ENCODE measurements at regions not wholly inside any gene's neighbourhood (a gene's known extent, or its start where the extent isn't known, plus 50 kb on each side); places are given as distances from the start of the nearest gene placed in this dataset.

DNA sequence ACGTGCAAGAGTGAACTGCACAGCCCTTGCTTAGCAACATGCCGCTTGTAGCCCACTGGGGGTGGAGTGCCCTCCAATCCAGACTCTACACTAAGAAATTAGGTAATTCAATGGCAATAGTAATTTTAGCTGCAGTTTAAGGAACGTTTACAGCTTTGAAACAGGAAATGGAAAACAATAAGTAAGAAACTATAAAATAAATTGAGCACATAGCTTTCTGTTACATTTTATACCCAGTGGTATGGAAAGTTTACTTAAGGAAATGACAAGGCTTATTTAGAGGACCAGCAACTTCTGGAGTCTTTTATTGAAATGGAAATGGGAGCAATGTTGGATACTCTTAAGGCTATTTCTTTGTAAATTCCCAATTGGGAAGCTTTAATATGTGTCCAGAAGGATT lies 373.2 kb downstream of the KCNRG start:
- H2AK5ac ChIP-seq (ENCODE audit: low read depth, low read length): no peak overlapping the region
- peaks cover 4% of the 10 kb centered on the region for H3K9me1 ChIP-seq (ENCODE audit: insufficient read depth, low read length)
- BruUV-seq (replicated peaks): no TSS peak
- DNase-seq: no peak
- no peak overlapping the region for H4K91ac ChIP-seq (ENCODE audit: insufficient read depth, low read depth, low read length)
- no peak overlapping the region for H2AK9ac ChIP-seq (replicated peaks; ENCODE audit: low read depth, low read length, poor library complexity)
- WGBS, 2 experiments (ENCODE audit: extremely low coverage in 2 of 2, insufficient read length in 1 of 2): no CpG with 5 or more reads among the region's 3 CpGs
- H3K23ac ChIP-seq (ENCODE audit: low read depth, low read length): no peak overlapping the region
- no peaks in the 10 kb centered on the region for H4K20me1 ChIP-seq (ENCODE audit: insufficient read depth, low read length)
- no peak overlapping the region for H3K4me2 ChIP-seq (ENCODE audit: low read depth, low read length)
- H4K5ac ChIP-seq (ENCODE audit: low read depth, low read length): no peak overlapping the region
- H3K4ac ChIP-seq (ENCODE audit: low read depth, low read length): no peak overlapping the region
- H2AFZ ChIP-seq (replicated peaks; ENCODE audit: low read length, poor library complexity): no peak overlapping the region
- H3K14ac ChIP-seq (replicated peaks; ENCODE audit: low read depth, low read length): no peak overlapping the region
- no peak overlapping the region for H3K56ac ChIP-seq (ENCODE audit: extremely low read depth, insufficient read depth, low read length)
- H2BK5ac ChIP-seq (ENCODE audit: low read depth, low read length, poor library complexity, severe bottlenecking): no peak overlapping the region
- no peak overlapping the region for H2BK120ac ChIP-seq (ENCODE audit: low read depth, low read length)
- H3K79me1 ChIP-seq (ENCODE audit: low read depth in 1 of 2, low read length in 2 of 2): no peaks in the 10 kb centered on the region
- no peak overlapping the region for H3K4me3 ChIP-seq (ENCODE audit: insufficient read depth, low read depth, low read length)
- H3K36me3 ChIP-seq (ENCODE audit: control insufficient read depth, insufficient read depth, low read length): no peaks in the 10 kb centered on the region
- ChIA-PET POLR2A (ENCODE audit: unreplicated experiment) (no interaction called here), CTCF (interaction anchor here (0.5 to 1.3 kb wide), 3 partner anchors 13 to 217 kb away, joined by 3 read pairs; no protein-coding TSS in a partner anchor)
- TF ChIP-seq RFX5 (IDR thresholded peaks at IDR 0.05; ENCODE audit: low read depth, low read length): no peak
- TF ChIP-seq, protein P1, sequence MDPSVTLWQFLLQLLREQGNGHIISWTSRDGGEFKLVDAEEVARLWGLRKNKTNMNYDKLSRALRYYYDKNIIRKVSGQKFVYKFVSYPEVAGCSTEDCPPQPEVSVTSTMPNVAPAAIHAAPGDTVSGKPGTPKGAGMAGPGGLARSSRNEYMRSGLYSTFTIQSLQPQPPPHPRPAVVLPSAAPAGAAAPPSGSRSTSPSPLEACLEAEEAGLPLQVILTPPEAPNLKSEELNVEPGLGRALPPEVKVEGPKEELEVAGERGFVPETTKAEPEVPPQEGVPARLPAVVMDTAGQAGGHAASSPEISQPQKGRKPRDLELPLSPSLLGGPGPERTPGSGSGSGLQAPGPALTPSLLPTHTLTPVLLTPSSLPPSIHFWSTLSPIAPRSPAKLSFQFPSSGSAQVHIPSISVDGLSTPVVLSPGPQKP (IDR thresholded peaks at IDR 0.05; ENCODE audit: borderline replicate concordance, low read depth, low read length): no peak
- TF ChIP-seq SMC3 (IDR thresholded peaks at IDR 0.05; ENCODE audit: low read depth, low read length): no peak
- no peak for TF ChIP-seq BHLHE40 (IDR thresholded peaks at IDR 0.05; ENCODE audit: low read depth, low read length)
- no peak for TF ChIP-seq CEBPB (IDR thresholded peaks at IDR 0.05; ENCODE audit: low read depth, low read length)
- TF ChIP-seq POLR2A (IDR thresholded peaks at IDR 0.05; ENCODE audit: low read depth, low read length): no peak
- TF ChIP-seq MAZ (IDR thresholded peaks at IDR 0.05; ENCODE audit: borderline replicate concordance, low read depth, low read length): no peak
- TF ChIP-seq RAD21 (IDR thresholded peaks at IDR 0.05; ENCODE audit: low read length): no peak
- no peak for TF ChIP-seq NFE2L2 (IDR thresholded peaks at IDR 0.05; ENCODE audit: low read depth, low read length)
- TF ChIP-seq USF2 (IDR thresholded peaks at IDR 0.05; ENCODE audit: low read depth, low read length): no peak
- TF ChIP-seq MAFK (IDR thresholded peaks at IDR 0.05; ENCODE audit: low read depth, low read length): no peak
- TF ChIP-seq CTCF (conservative IDR thresholded peaks at IDR 0.05; ENCODE audit: low read depth, low read length): no peak
- no peaks in the 10 kb centered on the region for H3K9me3 ChIP-seq (ENCODE audit: control insufficient read depth, insufficient read depth, low read length)
- H3K18ac ChIP-seq (ENCODE audit: low read depth, low read length): no peak overlapping the region
- in situ Hi-C loops (cut with MboI; ENCODE audit: low sequenced_read_pairs): no loop called here
- no peaks in the 10 kb centered on the region for H3K27me3 ChIP-seq (ENCODE audit: control insufficient read depth, insufficient read depth, low read length)
- ATAC-seq (ENCODE audit: low read depth): no peak
- H3K9ac ChIP-seq (ENCODE audit: low read depth, low read length): no peak overlapping the region
- H3K4me1 ChIP-seq (ENCODE audit: control insufficient read depth, insufficient read depth, low read length): peaks cover 13% of the 10 kb centered on the region
- no peak overlapping the region for H4K8ac ChIP-seq (ENCODE audit: low read depth in 2 of 2, low read length in 2 of 2)
- H3K27ac ChIP-seq (ENCODE audit: insufficient read depth, low read length): no peak overlapping the region
- no peak overlapping the region for H2BK20ac ChIP-seq (ENCODE audit: low read depth, low read length)
- intact Hi-C loops (cut with micrococcal nuclease): no loop called here
- dilution Hi-C loops (cut with HindIII; ENCODE audit: low sequenced_read_pairs, unreplicated experiment): no loop called here
- H2BK15ac ChIP-seq (ENCODE audit: low read depth, low read length): no peak overlapping the region
